Esophagus squamous epithelium (tissue), 4 donors: ENCODE measurements at regions not wholly inside any gene's neighbourhood (a gene's known extent, or its start where the extent isn't known, plus 50 kb on each side); places are given as distances from the start of the nearest gene placed in this dataset.

Experiments
- POLR2A ChIP-seq, 4 donors: fragments of 450-650 bp; IDR thresholded peaks; one replicate each; pipeline ENCODE4 v1.6.1; 2017; ENCODE audit warnings: antibody characterized with exemption in 4 of 4, mild to moderate bottlenecking in 4 of 4, moderate library complexity in 3 of 4
- TF ChIP-seq, protein P1 (sequence below), 6 experiments: fragments of 450-650 bp in 4 of 6; fragments of 200-600 bp in 2 of 6; sonication (generic) in 2 of 6; IDR thresholded peaks; one replicate each; pipeline ENCODE4 v1.5.1; 2016 to 2019; ENCODE audit warnings: antibody characterized with exemption in 6 of 6, mild to moderate bottlenecking in 4 of 6, moderate library complexity in 4 of 6

DNA sequence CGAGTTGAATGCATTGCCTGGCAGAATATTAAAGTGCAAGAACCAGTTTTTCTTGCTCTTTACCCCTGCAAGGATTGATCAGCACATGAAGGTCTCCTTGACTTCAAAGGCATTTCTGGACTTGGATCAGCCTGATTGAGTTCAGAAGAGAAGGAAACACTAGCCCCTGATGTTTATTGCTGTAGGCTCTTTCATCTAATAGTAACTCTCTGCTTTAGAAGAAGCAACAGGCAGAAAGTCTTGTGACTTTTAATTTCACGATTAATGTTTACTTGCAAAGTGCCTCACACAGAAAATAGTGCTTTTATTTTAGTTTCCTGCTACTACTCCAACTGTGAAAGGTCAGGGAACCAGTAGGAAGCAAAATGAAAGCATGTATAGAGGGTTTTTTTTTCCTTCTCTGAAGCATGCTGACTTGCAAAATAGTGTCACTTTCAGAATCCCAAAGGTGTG is 69.1 kb downstream of the PCDH7 start:
- TF ChIP-seq, protein P1, sequence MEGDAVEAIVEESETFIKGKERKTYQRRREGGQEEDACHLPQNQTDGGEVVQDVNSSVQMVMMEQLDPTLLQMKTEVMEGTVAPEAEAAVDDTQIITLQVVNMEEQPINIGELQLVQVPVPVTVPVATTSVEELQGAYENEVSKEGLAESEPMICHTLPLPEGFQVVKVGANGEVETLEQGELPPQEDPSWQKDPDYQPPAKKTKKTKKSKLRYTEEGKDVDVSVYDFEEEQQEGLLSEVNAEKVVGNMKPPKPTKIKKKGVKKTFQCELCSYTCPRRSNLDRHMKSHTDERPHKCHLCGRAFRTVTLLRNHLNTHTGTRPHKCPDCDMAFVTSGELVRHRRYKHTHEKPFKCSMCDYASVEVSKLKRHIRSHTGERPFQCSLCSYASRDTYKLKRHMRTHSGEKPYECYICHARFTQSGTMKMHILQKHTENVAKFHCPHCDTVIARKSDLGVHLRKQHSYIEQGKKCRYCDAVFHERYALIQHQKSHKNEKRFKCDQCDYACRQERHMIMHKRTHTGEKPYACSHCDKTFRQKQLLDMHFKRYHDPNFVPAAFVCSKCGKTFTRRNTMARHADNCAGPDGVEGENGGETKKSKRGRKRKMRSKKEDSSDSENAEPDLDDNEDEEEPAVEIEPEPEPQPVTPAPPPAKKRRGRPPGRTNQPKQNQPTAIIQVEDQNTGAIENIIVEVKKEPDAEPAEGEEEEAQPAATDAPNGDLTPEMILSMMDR (IDR thresholded peaks at IDR 0.05), result no peak
- no peak for TF ChIP-seq POLR2A (IDR thresholded peaks at IDR 0.05)
